Liver (tissue), 8 donors: ENCODE measurements at regions not wholly inside any gene's neighbourhood (a gene's known extent, or its start where the extent isn't known, plus 50 kb on each side); places are given as distances from the start of the nearest gene placed in this dataset.

ENCODE experiments used
- DNase-seq: peaks from one replicate; pipeline ENCODE4 v3.0.0-alpha.2; 2017; ENCODE audit warnings: low spot score
- H3K27ac ChIP-seq, 2 donors: one replicate each; pipeline ENCODE4 v1.7.0; 2013; ENCODE audit warnings: inconsistent platforms in 2 of 2, low read length in 2 of 2, control low read depth in 1 of 2, low read depth in 1 of 2, mild to moderate bottlenecking in 1 of 2
- H3K27me3 ChIP-seq, 4 donors: one replicate each; pipeline versions ENCODE4 v1.6.1 to v1.7.0; 2013; ENCODE audit warnings: low read length in 3 of 4, inconsistent platforms in 1 of 4, mild to moderate bottlenecking in 1 of 4, moderate library complexity in 1 of 4; ENCODE audit not compliant: control insufficient read depth in 4 of 4, insufficient read depth in 4 of 4
- H3K36me3 ChIP-seq, 4 donors: one replicate each; pipeline versions ENCODE4 v1.6.1 to v1.7.0; 2013; ENCODE audit warnings: low read length in 3 of 4, mild to moderate bottlenecking in 3 of 4, low read depth in 1 of 4, moderate library complexity in 1 of 4; ENCODE audit not compliant: control insufficient read depth in 4 of 4, insufficient read depth in 3 of 4
- H3K4me1 ChIP-seq, 4 donors: one replicate each; pipeline versions ENCODE4 v1.6.1 to v1.7.0; 2013; ENCODE audit warnings: low read length in 3 of 4, mild to moderate bottlenecking in 3 of 4, moderate library complexity in 1 of 4; ENCODE audit not compliant: control insufficient read depth in 4 of 4, insufficient read depth in 4 of 4
- H3K4me3 ChIP-seq, 3 donors: one replicate each; pipeline versions ENCODE4 v1.6.1 to v1.7.0; 2013; ENCODE audit warnings: low read length in 3 of 3, control low read depth in 1 of 3, low read depth in 1 of 3, mild to moderate bottlenecking in 1 of 3
- H3K9ac ChIP-seq, 2 donors: one replicate each; pipeline ENCODE4 v1.7.0; 2013; ENCODE audit warnings: low read length in 2 of 2, mild to moderate bottlenecking in 2 of 2, moderate library complexity in 2 of 2, control low read depth in 1 of 2, low read depth in 1 of 2
- H3K9me3 ChIP-seq, 4 donors: one replicate each; pipeline versions ENCODE4 v1.6.1 to v1.7.0; 2013; ENCODE audit warnings: low read length in 3 of 4; ENCODE audit not compliant: control insufficient read depth in 4 of 4
- EGR1 ChIP-seq, 2 donors: IDR thresholded peaks; 2 replicates each; pipeline ENCODE4 v1.6.1; 2016 to 2018; ENCODE audit warnings: antibody characterized with exemption in 2 of 2, low read depth in 2 of 2
- FOXA1 ChIP-seq: IDR thresholded peaks from 2 replicates; pipeline ENCODE4 v1.6.1; 2016; ENCODE audit warnings: antibody characterized with exemption
- FOXA2 ChIP-seq: IDR thresholded peaks from 2 replicates; pipeline ENCODE4 v1.6.1; 2016; ENCODE audit warnings: antibody characterized with exemption
- GABPA ChIP-seq, 2 donors: IDR thresholded peaks in 1 of 2; conservative IDR thresholded peaks in 1 of 2; 2 replicates each; pipeline ENCODE4 v1.6.1; 2016; ENCODE audit warnings: antibody characterized with exemption in 2 of 2, mild to moderate bottlenecking in 1 of 2, moderate library complexity in 1 of 2
- HNF4A ChIP-seq, 2 donors: conservative IDR thresholded peaks; 2 replicates each; pipeline ENCODE4 v1.6.1; 2016; ENCODE audit warnings: antibody characterized with exemption in 2 of 2, mild to moderate bottlenecking in 2 of 2
- HNF4G ChIP-seq: IDR thresholded peaks from 2 replicates; pipeline ENCODE4 v1.6.1; 2016; ENCODE audit warnings: antibody characterized with exemption
- JUND ChIP-seq, 2 donors: IDR thresholded peaks; 2 replicates each; pipeline ENCODE4 v1.6.1; 2016; ENCODE audit warnings: antibody characterized with exemption in 2 of 2
- NR2F2 ChIP-seq: IDR thresholded peaks from 2 replicates; pipeline ENCODE4 v1.6.1; 2016; ENCODE audit warnings: antibody characterized with exemption
- RAD21 ChIP-seq, 2 donors: IDR thresholded peaks; 2 replicates each; pipeline ENCODE4 v1.6.1; 2016; ENCODE audit warnings: antibody characterized with exemption in 2 of 2, mild to moderate bottlenecking in 2 of 2
- RXRA ChIP-seq, 2 donors: IDR thresholded peaks; 2 replicates each; pipeline ENCODE4 v1.6.1; 2017 to 2018; ENCODE audit warnings: antibody characterized with exemption in 2 of 2, mild to moderate bottlenecking in 1 of 2
- SP1 ChIP-seq: IDR thresholded peaks from 2 replicates; pipeline ENCODE4 v1.6.1; 2018; ENCODE audit warnings: antibody characterized with exemption, mild to moderate bottlenecking
- TAF1 ChIP-seq: conservative IDR thresholded peaks from 2 replicates; pipeline ENCODE4 v1.6.1; 2016; ENCODE audit warnings: antibody characterized with exemption, mild to moderate bottlenecking
- YY1 ChIP-seq: IDR thresholded peaks from 2 replicates; pipeline ENCODE4 v1.6.1; 2016; ENCODE audit warnings: antibody characterized with exemption, mild to moderate bottlenecking
- WGBS: extraction: QIAGEN DNeasy Blood & Tissue Kit; methylation state at CpG from one replicate; pipeline ENCODE4 v1.1.7; 2013; 5-methylcytosine and 5-hydroxymethylcytosine counted together
- TF ChIP-seq, protein P1 (sequence below): fragments of 150-350 bp; IDR thresholded peaks from 2 replicates; pipeline ENCODE4 v1.5.1; 2017; ENCODE audit warnings: improper control_type of control experiment, low read depth, low read length; ENCODE audit not compliant: missing input control
- TF ChIP-seq, protein P2 (sequence below): IDR thresholded peaks from 2 replicates; pipeline ENCODE4 v1.6.1; 2016; ENCODE audit warnings: antibody characterized with exemption
- TF ChIP-seq, protein P3 (sequence below): IDR thresholded peaks from 2 replicates; pipeline ENCODE4 v1.6.1; 2016; ENCODE audit warnings: antibody characterized with exemption
- TF ChIP-seq, protein P4 (sequence below): IDR thresholded peaks from 2 replicates; pipeline ENCODE4 v1.6.1; 2016; ENCODE audit warnings: antibody characterized with exemption
- TF ChIP-seq, protein P5 (sequence below): IDR thresholded peaks from 2 replicates; pipeline ENCODE4 v1.6.1; 2016; ENCODE audit warnings: antibody characterized with exemption, mild to moderate bottlenecking
- donor health status: healthy.
- donor health status: healthy.
- donor health status: healthy.
- donor health status: healthy.
- donor health status: healthy.

DNA sequence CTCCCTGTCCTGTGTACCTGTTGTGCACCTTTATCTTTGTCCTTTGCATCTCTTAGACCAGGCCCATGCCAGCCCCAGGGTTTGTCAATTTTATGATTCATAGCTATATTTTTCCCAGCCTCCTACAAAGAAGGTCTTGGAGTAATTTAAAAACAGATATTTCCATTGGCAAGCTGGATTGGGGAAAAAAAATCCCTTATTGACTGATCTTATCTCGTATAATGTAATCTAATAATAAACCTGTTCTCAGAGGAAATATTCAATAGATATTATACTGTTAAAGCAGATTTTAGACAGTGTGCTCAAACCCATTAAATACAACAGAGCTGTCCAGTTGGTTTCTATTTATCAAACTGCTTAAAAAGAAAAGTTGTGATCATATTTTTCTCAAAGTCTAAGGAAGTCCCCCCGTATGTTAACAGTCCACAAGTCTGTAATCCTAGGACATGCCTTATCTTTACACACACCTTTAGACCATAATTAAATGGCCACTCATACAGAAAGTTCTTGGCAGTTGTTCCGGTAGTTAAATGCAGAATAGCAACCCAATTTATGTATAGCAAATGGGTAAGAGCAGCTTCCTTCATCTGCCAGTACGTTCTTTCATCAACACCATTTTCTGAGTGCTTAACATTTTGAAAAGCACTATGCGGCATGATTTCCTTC, 700.9 kb upstream of the NR2F2 start:
- no peaks in the 10 kb centered on the region for H3K36me3 ChIP-seq
- DNase-seq: no peak
- H3K9me3 ChIP-seq: no peaks in the 10 kb centered on the region
- H3K27me3 ChIP-seq: no peaks in the 10 kb centered on the region
- no peak overlapping the region for H3K4me3 ChIP-seq
- WGBS: 90% methylated on average over 5 of the region's 5 CpGs
- H3K27ac ChIP-seq: no peak overlapping the region
- H3K9ac ChIP-seq: no peak overlapping the region
- H3K4me1 ChIP-seq: no peaks in the 10 kb centered on the region
- TF ChIP-seq TAF1: no peak
- no peak for TF ChIP-seq YY1
- TF ChIP-seq JUND (IDR thresholded peaks at IDR 0.05): no peak
- no peak for TF ChIP-seq FOXA2
- TF ChIP-seq, protein P1, sequence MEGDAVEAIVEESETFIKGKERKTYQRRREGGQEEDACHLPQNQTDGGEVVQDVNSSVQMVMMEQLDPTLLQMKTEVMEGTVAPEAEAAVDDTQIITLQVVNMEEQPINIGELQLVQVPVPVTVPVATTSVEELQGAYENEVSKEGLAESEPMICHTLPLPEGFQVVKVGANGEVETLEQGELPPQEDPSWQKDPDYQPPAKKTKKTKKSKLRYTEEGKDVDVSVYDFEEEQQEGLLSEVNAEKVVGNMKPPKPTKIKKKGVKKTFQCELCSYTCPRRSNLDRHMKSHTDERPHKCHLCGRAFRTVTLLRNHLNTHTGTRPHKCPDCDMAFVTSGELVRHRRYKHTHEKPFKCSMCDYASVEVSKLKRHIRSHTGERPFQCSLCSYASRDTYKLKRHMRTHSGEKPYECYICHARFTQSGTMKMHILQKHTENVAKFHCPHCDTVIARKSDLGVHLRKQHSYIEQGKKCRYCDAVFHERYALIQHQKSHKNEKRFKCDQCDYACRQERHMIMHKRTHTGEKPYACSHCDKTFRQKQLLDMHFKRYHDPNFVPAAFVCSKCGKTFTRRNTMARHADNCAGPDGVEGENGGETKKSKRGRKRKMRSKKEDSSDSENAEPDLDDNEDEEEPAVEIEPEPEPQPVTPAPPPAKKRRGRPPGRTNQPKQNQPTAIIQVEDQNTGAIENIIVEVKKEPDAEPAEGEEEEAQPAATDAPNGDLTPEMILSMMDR: no peak
- TF ChIP-seq HNF4G: no peak
- TF ChIP-seq, protein P2, sequence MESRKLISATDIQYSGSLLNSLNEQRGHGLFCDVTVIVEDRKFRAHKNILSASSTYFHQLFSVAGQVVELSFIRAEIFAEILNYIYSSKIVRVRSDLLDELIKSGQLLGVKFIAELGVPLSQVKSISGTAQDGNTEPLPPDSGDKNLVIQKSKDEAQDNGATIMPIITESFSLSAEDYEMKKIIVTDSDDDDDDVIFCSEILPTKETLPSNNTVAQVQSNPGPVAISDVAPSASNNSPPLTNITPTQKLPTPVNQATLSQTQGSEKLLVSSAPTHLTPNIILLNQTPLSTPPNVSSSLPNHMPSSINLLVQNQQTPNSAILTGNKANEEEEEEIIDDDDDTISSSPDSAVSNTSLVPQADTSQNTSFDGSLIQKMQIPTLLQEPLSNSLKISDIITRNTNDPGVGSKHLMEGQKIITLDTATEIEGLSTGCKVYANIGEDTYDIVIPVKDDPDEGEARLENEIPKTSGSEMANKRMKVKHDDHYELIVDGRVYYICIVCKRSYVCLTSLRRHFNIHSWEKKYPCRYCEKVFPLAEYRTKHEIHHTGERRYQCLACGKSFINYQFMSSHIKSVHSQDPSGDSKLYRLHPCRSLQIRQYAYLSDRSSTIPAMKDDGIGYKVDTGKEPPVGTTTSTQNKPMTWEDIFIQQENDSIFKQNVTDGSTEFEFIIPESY: no peak
- TF ChIP-seq FOXA1: no peak
- TF ChIP-seq NR2F2: no peak
- TF ChIP-seq, protein P3, sequence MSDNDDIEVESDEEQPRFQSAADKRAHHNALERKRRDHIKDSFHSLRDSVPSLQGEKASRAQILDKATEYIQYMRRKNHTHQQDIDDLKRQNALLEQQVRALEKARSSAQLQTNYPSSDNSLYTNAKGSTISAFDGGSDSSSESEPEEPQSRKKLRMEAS: no peak
- TF ChIP-seq GABPA (IDR thresholded peaks at IDR 0.05 in 1 of 2, conservative IDR thresholded peaks at IDR 0.05 in 1 of 2): no peak
- TF ChIP-seq, protein P4, sequence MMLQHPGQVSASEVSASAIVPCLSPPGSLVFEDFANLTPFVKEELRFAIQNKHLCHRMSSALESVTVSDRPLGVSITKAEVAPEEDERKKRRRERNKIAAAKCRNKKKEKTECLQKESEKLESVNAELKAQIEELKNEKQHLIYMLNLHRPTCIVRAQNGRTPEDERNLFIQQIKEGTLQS: no peak
- TF ChIP-seq EGR1 (IDR thresholded peaks at IDR 0.05; ENCODE audit: low read depth in 2 of 2): no peak
- no peak for TF ChIP-seq SP1

DNA sequence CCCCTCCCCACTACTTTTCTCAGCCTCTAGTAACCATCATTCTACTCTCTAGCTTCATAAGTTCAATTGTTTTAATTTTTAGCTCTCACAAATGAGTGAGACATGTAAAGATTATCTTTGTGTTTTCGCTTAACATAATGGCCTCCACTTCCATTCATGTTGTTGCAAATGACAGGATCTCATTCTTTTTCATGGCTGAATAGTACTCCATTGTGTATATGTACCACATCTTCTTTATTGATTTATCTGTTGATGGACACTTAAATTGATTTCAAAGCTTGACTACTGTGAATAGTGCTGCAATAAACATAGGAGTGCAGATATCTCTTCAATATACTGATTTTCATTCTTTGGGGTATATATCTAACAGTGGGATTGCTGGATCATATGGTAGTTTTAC, 699.8 kb upstream of the NR2F2 start:
- 96% methylated on average over 1 of the region's 1 CpG for WGBS
- no peak for DNase-seq
- Histone ChIP-seq H3K9ac (no peak overlapping the region), H3K27me3 (no peaks in the 10 kb centered on the region), H3K9me3 (no peaks in the 10 kb centered on the region), H3K4me3 (no peak overlapping the region), H3K36me3 (no peaks in the 10 kb centered on the region), H3K27ac (no peak overlapping the region), H3K4me1 (no peaks in the 10 kb centered on the region)
- TF ChIP-seq, protein P1: no peak
- TF ChIP-seq, protein P4: no peak
- TF ChIP-seq RAD21 (IDR thresholded peaks at IDR 0.05) (no peak), EGR1 (IDR thresholded peaks at IDR 0.05; ENCODE audit: low read depth in 2 of 2) (no peak), NR2F2 (no peak), HNF4G (no peak), HNF4A (conservative IDR thresholded peaks at IDR 0.05) (no peak), TAF1 (no peak), GABPA (IDR thresholded peaks at IDR 0.05 in 1 of 2, conservative IDR thresholded peaks at IDR 0.05 in 1 of 2) (no peak), JUND (IDR thresholded peaks at IDR 0.05) (no peak), RXRA (IDR thresholded peaks at IDR 0.05) (no peak), FOXA2 (no peak), FOXA1 (no peak)
- TF ChIP-seq, protein P5, sequence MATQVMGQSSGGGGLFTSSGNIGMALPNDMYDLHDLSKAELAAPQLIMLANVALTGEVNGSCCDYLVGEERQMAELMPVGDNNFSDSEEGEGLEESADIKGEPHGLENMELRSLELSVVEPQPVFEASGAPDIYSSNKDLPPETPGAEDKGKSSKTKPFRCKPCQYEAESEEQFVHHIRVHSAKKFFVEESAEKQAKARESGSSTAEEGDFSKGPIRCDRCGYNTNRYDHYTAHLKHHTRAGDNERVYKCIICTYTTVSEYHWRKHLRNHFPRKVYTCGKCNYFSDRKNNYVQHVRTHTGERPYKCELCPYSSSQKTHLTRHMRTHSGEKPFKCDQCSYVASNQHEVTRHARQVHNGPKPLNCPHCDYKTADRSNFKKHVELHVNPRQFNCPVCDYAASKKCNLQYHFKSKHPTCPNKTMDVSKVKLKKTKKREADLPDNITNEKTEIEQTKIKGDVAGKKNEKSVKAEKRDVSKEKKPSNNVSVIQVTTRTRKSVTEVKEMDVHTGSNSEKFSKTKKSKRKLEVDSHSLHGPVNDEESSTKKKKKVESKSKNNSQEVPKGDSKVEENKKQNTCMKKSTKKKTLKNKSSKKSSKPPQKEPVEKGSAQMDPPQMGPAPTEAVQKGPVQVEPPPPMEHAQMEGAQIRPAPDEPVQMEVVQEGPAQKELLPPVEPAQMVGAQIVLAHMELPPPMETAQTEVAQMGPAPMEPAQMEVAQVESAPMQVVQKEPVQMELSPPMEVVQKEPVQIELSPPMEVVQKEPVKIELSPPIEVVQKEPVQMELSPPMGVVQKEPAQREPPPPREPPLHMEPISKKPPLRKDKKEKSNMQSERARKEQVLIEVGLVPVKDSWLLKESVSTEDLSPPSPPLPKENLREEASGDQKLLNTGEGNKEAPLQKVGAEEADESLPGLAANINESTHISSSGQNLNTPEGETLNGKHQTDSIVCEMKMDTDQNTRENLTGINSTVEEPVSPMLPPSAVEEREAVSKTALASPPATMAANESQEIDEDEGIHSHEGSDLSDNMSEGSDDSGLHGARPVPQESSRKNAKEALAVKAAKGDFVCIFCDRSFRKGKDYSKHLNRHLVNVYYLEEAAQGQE: no peak
- TF ChIP-seq, protein P3: no peak
